Stimulated activated CD4-positive, alpha-beta T cell treated with anti-CD3 and anti-CD28 coated beads, Interleukin-2, amount 100 ng/mL, for 48 hours (primary cell): ENCODE measurements at regions not wholly inside any gene's neighbourhood (a gene's known extent, or its start where the extent isn't known, plus 50 kb on each side); places are given as distances from the start of the nearest gene placed in this dataset.
"Not testable (repeated sequence)": the region's sequence is repeated elsewhere in the genome, so short reads cannot be mapped to it uniquely, and the experiment has no call there.

ENCODE experiments used
- DNase-seq, 2 donors: peaks; one replicate each; pipeline ENCODE4 v3.0.0-alpha.2; 2020

GRCh38 chr21:10325546-10325945, 195.8 kb upstream of the TPTE start:
- DNase-seq = peak in 1 of 2 donors; percentile 33

- not testable (repeated sequence) for DNase-seq
These were observed 195.2 kb upstream of the TPTE start for GRCh38 chr21:10326146-10326545.

GRCh38 chr21:10328646-10329045, 192.7 kb upstream of the TPTE start:
- DNase-seq = not testable (repeated sequence)

GRCh38 chr21:10330641-10331119, 190.7 kb upstream of the TPTE start:
- not testable (repeated sequence) for DNase-seq

- not testable (repeated sequence) for DNase-seq
These were observed 190.2 kb upstream of the TPTE start for GRCh38 chr21:10331134-10331533.

- not testable (repeated sequence) for DNase-seq
These were observed 188.4 kb upstream of the TPTE start for GRCh38 chr21:10332935-10333334.

GRCh38 chr21:10334391-10334790, 187.0 kb upstream of the TPTE start:
- DNase-seq = not testable (repeated sequence)

GRCh38 chr21:10342261-10342956, 179.0 kb upstream of the TPTE start:
- not testable (repeated sequence) for DNase-seq

- DNase-seq = not testable (repeated sequence)
These were observed 178.0 kb upstream of the TPTE start for GRCh38 chr21:10343146-10343935.

- DNase-seq = not testable (repeated sequence)
These were observed 177.1 kb upstream of the TPTE start for GRCh38 chr21:10344266-10344665.

- DNase-seq = not testable (repeated sequence)
These were observed 176.2 kb upstream of the TPTE start for GRCh38 chr21:10345178-10345612.

GRCh38 chr21:10346249-10346648, 175.1 kb upstream of the TPTE start:
- not testable (repeated sequence) for DNase-seq

- DNase-seq = not testable (repeated sequence)
These were observed 174.3 kb upstream of the TPTE start for GRCh38 chr21:10346933-10347615.

- not testable (repeated sequence) for DNase-seq
These were observed 173.7 kb upstream of the TPTE start for GRCh38 chr21:10347675-10348074.

GRCh38 chr21:10348150-10348549, 173.2 kb upstream of the TPTE start:
- DNase-seq = not testable (repeated sequence)

GRCh38 chr21:10354851-10355578, 166.4 kb upstream of the TPTE start:
- not testable (repeated sequence) for DNase-seq

- not testable (repeated sequence) for DNase-seq
These were observed 162.3 kb upstream of the TPTE start for GRCh38 chr21:10359120-10359519.

- not testable (repeated sequence) for DNase-seq
These were observed 161.5 kb upstream of the TPTE start for GRCh38 chr21:10359911-10360310.

- not testable (repeated sequence) for DNase-seq
These were observed 160.1 kb upstream of the TPTE start for GRCh38 chr21:10361214-10361736.

GRCh38 chr21:10362816-10363215, 158.6 kb upstream of the TPTE start:
- not testable (repeated sequence) for DNase-seq

- DNase-seq = not testable (repeated sequence)
These were observed 158.1 kb upstream of the TPTE start for GRCh38 chr21:10363321-10363720.

- not testable (repeated sequence) for DNase-seq
These were observed 155.2 kb upstream of the TPTE start for GRCh38 chr21:10366210-10366609.
